ENCODE measurements at regions not wholly inside any gene's neighbourhood (a gene's known extent, or its start where the extent isn't known, plus 50 kb on each side); places are given as distances from the start of the nearest gene placed in this dataset.
A peak's percentile ranks its signal among the peaks of the same experiment; 100 is the strongest.
"Not testable (repeated sequence)": the region's sequence is repeated elsewhere in the genome, so short reads cannot be mapped to it uniquely, and the experiment has no call there.

DNA sequence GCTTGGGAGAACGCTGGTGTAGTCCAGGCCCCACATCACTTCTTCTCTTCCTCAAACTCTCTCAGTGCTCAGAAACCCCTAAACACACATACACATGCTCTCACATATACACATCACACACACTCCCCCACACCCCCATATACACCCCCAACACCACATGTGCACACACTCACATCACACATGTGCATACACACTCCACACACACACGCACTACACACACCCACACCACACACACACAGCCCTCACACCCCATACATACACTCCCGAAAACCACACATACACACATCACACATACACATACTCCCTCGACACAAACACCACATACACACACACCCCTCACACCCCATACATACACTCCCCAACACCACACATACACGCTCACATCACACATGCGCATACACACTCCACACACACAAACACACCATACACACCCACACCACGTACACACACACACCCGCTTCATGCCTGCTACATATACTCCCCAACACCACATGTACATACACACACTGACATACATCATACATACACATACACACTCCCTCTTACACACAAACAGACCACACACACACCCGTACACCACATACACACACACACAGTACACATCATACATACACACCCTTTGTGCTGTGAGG is 110.3 kb upstream of the TMEM170B start:
- Mint-ChIP-seq H3K4me1 (ENCODE audit: low read depth) (peaks cover 43% of the 10 kb centered on the region), H3K36me3 (ENCODE audit: low read depth) (no peaks in the 10 kb centered on the region), H3K27me3 (no peaks in the 10 kb centered on the region), H3K9me3 (no peaks in the 10 kb centered on the region), H3K27ac (no peak overlapping the region), H3K4me3 (no peak overlapping the region)
- DNase-seq = no peak

DNA sequence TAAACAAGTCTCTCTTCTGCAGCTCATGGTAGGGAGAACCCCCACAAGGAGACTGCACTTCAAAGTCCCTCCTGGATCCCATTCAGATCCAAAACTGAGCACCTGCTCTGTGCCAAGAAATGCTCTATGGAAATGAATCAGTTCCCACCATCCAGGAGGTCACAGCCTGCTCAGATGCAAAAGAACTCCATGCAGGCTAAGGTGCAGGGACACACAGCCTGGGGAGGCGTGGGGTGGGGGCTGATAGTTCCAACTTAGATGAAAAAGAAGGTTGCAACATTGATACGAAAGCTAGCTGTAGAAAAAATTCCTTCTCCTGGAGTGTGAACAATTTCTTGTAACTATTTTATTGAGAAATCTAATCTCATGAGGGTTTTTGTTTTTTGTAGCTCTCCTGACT is 111.0 kb upstream of the TMEM170B start:
- H3K4me3 Mint-ChIP-seq = no peak overlapping the region
- H3K36me3 Mint-ChIP-seq (ENCODE audit: low read depth) = no peaks in the 10 kb centered on the region
- DNase-seq = no peak
- no peak overlapping the region for H3K27ac Mint-ChIP-seq
- no peaks in the 10 kb centered on the region for H3K9me3 Mint-ChIP-seq
- peaks cover 46% of the 10 kb centered on the region for H3K4me1 Mint-ChIP-seq (ENCODE audit: low read depth)
- H3K27me3 Mint-ChIP-seq = no peaks in the 10 kb centered on the region

DNA sequence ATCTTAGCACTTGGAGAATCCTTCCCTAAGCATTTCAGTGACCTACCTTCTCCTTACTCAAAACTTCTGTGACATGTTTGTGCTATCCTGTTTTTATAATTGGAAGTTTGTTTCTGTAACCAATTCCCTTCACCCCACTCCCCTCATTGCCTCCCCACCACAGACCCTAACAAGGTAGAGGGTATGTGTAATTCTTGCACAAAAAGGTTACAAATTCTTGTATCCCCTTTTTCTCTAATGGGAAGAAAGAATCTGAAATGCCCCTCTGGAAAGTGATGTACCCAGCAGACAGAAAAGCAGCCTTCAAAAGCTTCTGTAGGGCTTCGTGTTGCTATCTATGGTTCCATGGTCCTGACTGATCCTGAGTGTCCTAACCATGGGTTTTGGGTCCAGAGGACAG is 111.7 kb upstream of the TMEM170B start:
- H3K27me3 Mint-ChIP-seq = no peaks in the 10 kb centered on the region
- no peak overlapping the region for H3K4me3 Mint-ChIP-seq
- no peaks in the 10 kb centered on the region for H3K36me3 Mint-ChIP-seq (ENCODE audit: low read depth)
- no peak overlapping the region for H3K27ac Mint-ChIP-seq
- DNase-seq = no peak
- H3K9me3 Mint-ChIP-seq = no peaks in the 10 kb centered on the region
- peaks cover 46% of the 10 kb centered on the region for H3K4me1 Mint-ChIP-seq (ENCODE audit: low read depth)

DNA sequence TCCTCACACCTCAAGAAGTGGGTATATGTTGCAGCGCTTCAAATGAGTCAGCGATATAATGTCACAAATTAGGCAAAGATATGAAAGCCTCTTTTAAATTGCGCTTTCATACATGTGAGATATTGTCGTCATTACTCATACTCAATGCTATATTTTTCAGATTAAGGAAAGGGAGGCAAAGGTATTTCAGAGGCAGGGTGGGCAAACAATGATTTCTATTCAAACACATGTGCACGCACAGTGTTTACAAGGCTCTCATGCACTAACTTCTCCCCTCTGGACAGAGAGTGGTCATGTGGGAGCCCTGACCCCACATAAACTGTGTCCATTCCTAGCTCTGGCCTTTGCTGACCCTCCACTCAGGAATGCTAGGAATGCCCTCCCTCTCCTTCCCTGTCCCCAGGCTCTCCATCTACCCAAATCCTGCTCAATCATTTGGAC is 112.1 kb upstream of the TMEM170B start:
- no peak overlapping the region for H3K27ac Mint-ChIP-seq
- H3K27me3 Mint-ChIP-seq = no peaks in the 10 kb centered on the region
- H3K9me3 Mint-ChIP-seq = no peaks in the 10 kb centered on the region
- no peak overlapping the region for H3K4me3 Mint-ChIP-seq
- peaks cover 46% of the 10 kb centered on the region for H3K4me1 Mint-ChIP-seq (ENCODE audit: low read depth)
- DNase-seq = no peak
- H3K36me3 Mint-ChIP-seq (ENCODE audit: low read depth) = no peaks in the 10 kb centered on the region

DNA sequence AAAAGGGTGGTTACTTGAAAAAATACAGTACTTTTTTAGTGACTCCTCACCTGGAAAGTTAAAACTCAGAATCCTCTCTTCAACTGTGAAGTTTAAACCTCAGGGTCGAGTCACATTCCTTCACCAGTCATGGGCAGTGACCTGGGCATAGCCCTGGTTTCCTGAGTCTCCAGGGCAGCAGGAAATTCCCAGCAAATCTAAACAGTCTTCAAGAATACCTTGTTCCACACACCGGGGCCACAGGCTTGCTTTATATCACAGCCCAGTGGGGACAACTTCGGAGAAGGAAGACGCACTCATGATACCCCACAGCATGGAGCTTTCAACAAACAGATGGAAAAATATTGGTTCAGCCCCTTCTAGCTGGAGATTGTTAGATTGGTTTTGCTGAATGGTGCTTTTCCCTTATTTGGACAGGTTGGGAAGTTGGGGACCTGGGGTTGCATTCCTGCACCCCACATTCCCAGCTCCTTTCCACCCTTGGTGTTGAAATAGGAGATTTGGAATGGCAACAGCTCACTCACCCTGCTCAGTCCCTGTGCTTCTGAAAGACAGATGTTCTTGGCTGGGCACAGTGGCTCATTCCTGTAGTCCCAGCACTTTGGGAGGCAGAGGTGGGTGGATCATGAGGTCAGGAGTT is 113.0 kb upstream of the TMEM170B start:
- DNase-seq = no peak
- H3K27me3 Mint-ChIP-seq = no peaks in the 10 kb centered on the region
- H3K36me3 Mint-ChIP-seq (ENCODE audit: low read depth) = no peaks in the 10 kb centered on the region
- no peak overlapping the region for H3K27ac Mint-ChIP-seq
- H3K9me3 Mint-ChIP-seq = no peaks in the 10 kb centered on the region
- no peak overlapping the region for H3K4me3 Mint-ChIP-seq
- peaks cover 40% of the 10 kb centered on the region for H3K4me1 Mint-ChIP-seq (ENCODE audit: low read depth)

DNA sequence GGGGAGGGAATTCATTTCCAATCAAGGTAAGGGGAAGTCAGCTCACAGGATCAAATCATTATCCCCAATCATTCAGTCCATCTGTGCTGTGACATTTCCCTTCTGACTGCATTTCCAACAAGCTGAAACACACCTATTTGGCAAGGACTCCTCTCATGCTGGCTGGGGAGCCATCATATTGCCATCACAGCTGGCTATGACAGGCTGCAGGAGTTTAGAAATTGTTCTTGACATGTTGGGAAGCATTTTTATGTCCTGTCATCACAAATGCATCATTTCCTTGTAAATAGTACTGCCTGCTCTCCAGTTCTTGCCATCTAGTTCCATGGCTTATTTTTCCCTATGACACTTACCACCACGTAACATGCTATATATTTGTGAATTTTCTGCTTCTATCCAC is 113.9 kb upstream of the TMEM170B start:
- peaks cover 32% of the 10 kb centered on the region for H3K4me1 Mint-ChIP-seq (ENCODE audit: low read depth)
- H3K9me3 Mint-ChIP-seq = no peaks in the 10 kb centered on the region
- H3K27ac Mint-ChIP-seq = no peak overlapping the region
- no peaks in the 10 kb centered on the region for H3K27me3 Mint-ChIP-seq
- no peak for DNase-seq
- no peaks in the 10 kb centered on the region for H3K36me3 Mint-ChIP-seq (ENCODE audit: low read depth)
- H3K4me3 Mint-ChIP-seq = no peak overlapping the region

DNA sequence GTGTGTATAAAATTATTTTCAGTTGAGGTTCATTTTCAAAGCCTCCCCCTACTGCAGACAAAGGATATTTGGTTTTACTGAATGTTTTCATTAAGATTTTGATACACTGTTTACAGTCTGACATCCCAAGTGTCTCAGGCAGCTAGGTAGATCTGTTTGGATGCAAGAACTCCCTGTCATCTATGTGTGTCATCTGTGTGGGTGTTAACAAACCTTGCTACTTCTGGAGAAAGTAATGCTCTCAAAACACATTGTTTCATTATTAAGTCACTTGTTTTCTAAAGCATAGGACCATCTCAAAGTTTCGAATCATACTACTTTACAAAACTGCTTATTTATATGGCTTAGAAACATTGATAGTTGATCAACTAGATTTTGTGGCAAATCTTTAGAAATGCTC is 114.5 kb upstream of the TMEM170B start:
- no peaks in the 10 kb centered on the region for H3K36me3 Mint-ChIP-seq (ENCODE audit: low read depth)
- H3K27me3 Mint-ChIP-seq = no peaks in the 10 kb centered on the region
- H3K27ac Mint-ChIP-seq = no peak overlapping the region
- H3K9me3 Mint-ChIP-seq = no peaks in the 10 kb centered on the region
- H3K4me3 Mint-ChIP-seq = no peak overlapping the region
- DNase-seq = no peak
- H3K4me1 Mint-ChIP-seq (ENCODE audit: low read depth) = peaks cover 26% of the 10 kb centered on the region

DNA sequence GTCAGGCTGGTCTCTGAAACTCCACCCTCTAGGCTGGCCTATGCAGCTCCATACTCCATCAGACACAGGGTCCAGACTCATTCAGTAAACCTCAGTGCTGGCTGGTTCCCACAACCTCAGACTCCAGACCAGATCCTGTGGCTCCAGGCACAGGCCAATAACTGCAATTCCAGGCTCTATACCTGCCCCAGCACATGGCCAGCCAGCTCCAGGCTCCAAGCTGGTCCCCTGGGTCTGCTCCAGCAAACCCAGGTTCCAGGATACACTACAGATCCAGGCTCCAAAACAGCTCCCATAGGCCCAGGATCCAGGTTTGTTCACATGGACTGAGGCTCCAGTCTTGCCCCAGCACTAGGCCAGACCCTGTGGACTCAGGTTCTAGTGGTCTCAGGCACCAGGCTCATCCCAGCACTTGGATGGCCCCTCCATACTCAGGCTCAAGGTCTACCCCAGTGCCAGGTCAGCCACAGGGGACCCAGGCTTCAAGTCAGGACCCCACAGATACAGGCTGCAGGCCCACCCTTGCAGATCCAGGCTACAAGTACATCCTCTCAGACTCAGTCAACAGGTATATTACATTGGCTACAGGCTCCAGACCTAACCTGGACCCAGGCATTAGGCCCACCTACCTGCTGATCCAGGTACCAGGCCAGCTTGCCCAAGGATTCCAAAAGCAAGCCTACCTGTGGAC is 117.6 kb upstream of the TMEM170B start:
- Mint-ChIP-seq H3K4me3 (no peak overlapping the region), H3K27ac (no peak overlapping the region), H3K4me1 (ENCODE audit: low read depth) (peaks cover 31% of the 10 kb centered on the region), H3K36me3 (ENCODE audit: low read depth) (no peaks in the 10 kb centered on the region), H3K27me3 (no peaks in the 10 kb centered on the region), H3K9me3 (peaks cover 5% of the 10 kb centered on the region)
- no peak for DNase-seq

DNA sequence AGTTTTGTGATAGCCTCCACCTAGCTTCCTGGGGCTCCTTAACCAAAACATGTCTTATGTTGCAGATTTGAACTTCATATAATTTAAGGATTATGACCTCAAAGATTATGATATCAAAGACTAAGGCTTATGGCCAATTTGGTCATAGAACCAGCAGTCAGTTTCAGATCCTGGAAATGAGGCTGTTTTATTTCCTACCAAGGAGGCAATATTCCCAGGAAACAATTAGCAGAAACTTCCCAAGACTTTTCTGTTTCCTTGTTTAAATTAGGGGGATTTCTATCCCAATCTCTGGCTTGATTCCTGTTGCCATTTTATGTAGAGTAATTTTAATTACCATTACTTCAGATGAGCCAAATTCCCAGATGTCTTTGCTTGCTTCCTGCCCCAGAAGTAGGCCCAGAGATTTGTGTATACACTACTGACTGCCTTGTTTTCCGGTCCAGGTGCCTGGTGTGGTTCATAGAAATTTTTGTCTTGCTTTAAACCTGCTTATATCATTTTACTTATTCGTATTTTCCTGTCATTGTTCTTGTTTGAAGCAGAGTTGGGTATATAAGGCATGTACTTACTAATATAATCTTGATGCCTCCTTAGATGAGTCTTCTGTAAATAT is 119.2 kb upstream of the TMEM170B start:
- no peak for DNase-seq
- Mint-ChIP-seq H3K27me3 (no peaks in the 10 kb centered on the region), H3K4me1 (ENCODE audit: low read depth) (peaks cover 33% of the 10 kb centered on the region), H3K4me3 (no peak overlapping the region), H3K36me3 (ENCODE audit: low read depth) (no peaks in the 10 kb centered on the region), H3K9me3 (peaks cover 5% of the 10 kb centered on the region), H3K27ac (no peak overlapping the region)

DNA sequence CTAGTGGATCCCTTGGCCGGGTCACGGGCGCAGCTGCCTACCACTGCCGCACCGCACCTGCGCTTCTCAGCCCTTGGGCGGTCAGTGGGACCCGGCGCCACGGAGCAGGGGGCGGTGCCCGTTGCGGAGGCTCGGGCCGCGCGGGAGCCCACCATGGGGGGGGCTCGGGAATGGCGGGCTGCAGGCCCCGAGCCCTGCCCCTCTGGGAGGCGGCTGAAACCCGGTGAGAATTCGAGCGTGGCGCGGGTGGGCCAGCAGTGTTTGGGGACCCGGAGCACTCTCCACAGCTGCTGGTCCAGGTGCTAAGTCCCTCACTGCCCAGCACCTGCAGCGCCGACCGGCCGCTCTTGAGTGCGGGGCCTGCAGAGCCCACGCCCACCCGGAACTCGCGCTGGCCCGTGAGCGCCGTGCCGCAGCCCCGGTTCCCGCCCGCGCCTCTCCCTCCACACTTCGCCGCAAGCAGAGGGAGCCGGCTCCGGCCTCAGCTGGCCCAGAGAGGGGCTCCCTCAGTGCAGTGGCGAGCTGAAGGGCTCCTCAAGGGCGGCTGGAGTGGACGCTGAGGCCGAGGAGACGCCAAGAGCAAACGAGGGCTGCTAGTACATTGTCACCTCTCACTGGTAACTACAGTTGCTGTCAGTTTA is 120.5 kb upstream of the TMEM170B start:
- H3K9me3 Mint-ChIP-seq = peaks cover 5% of the 10 kb centered on the region
- no peak overlapping the region for H3K4me3 Mint-ChIP-seq
- DNase-seq = no peak
- H3K27ac Mint-ChIP-seq = no peak overlapping the region
- H3K36me3 Mint-ChIP-seq (ENCODE audit: low read depth) = no peaks in the 10 kb centered on the region
- H3K27me3 Mint-ChIP-seq = no peaks in the 10 kb centered on the region
- H3K4me1 Mint-ChIP-seq (ENCODE audit: low read depth) = peaks cover 38% of the 10 kb centered on the region

DNA sequence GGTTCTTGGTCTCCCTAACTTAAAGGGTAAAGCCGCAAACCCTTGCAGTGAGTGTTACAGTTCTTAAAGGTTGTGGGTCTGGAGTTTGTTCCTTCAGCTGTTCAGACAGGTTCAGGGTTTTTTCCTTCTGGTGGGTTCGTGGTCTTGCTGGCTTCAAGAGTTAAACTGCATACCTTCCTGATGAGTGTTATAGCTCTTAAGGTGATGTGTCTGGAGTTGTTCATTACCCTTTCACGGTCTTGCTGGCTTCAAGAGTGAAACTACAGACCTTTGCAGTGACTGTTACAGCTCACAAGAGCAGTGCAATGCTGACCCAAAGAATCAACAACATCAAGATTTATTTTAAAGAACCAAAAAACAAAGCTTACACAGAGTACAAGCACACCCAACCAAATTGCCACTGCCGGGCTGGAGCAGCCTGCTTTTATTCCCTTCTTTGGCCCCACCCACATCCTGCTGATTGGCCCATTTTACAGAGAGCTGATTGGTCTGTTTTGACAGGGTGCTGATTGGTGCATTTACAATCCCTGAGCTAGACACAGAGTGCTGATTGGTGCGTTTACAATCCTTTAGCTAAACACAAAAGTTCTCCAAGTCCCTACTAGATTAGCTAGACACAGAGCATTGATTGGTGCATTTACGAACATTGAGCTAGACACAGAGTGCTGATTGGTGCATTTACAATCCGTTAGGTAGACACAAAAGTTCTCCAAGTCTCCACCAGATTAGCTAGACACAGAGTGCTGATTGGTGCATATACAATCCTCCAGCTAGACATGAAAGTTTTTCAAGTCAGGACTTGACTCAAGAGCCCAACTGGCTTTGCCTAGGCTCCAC is 121.2 kb upstream of the TMEM170B start:
- H3K4me3 Mint-ChIP-seq; H3K9me3 Mint-ChIP-seq; DNase-seq; H3K27ac Mint-ChIP-seq; H3K27me3 Mint-ChIP-seq; H3K36me3 Mint-ChIP-seq (ENCODE audit: low read depth): not testable (repeated sequence)
- peaks cover 40% of the 10 kb centered on the region for H3K4me1 Mint-ChIP-seq (ENCODE audit: low read depth)

DNA sequence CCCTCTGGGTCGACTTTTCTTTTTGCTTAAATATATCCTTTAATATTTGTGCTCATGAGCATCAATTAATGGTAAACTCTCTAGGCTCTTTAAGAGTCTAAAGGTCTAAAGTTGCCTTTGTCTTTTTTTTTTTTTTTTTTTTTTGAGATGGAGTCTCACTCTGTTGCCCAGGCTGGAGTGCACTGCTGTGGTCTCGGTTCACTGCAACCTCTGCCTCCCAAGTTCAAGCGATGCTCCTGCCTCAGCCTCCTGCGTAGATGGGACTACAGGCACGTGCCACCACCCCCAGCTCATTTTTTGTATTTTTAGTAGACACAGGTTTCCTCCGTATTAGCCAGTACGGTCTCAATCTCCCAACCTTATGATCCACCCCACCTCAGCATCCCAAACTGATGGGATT is 122.0 kb upstream of the TMEM170B start:
- Mint-ChIP-seq H3K9me3 (peaks cover 5% of the 10 kb centered on the region), H3K27ac (no peak overlapping the region), H3K4me1 (ENCODE audit: low read depth) (peaks cover 46% of the 10 kb centered on the region), H3K36me3 (ENCODE audit: low read depth) (no peaks in the 10 kb centered on the region), H3K4me3 (no peak overlapping the region), H3K27me3 (no peaks in the 10 kb centered on the region)
- no peak for DNase-seq

DNA sequence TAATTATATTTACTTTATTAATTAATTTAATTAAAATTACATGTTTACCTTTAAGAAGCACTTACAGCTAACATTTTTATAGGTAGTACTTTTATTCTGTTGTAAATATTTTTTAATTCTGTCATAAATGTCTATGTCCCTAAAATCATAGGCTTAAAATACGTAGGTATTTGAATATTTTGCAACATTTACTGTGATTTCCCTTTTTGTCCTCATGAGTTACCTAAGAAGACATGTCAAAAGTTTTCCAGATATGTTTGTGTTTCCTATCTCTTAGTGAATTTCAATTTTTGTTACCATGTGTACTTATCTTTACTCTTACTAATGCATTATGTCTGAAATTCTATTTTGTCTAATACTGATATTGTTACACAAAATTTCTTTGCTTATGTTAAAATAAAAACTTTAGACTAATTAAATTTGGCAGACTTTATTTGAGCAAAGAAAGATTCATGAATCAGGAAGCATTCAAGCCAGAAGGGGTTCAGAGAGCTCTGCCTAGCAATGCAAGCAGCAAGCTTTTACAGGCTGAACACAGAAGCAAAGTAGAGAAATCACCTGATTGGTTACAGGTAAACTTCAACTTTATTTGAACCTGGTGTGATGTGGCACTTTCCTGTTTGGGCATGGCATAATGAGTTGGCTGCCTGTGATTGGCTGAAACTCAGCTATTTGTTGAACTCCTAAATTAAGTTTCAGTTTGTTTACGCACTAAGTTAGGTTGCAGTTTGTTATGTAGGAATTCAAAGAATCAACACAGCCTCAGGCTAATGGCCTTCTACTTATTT is 123.2 kb upstream of the TMEM170B start:
- H3K27me3 Mint-ChIP-seq = no peaks in the 10 kb centered on the region
- DNase-seq = no peak
- no peak overlapping the region for H3K4me3 Mint-ChIP-seq
- peaks cover 47% of the 10 kb centered on the region for H3K4me1 Mint-ChIP-seq (ENCODE audit: low read depth)
- no peaks in the 10 kb centered on the region for H3K36me3 Mint-ChIP-seq (ENCODE audit: low read depth)
- H3K9me3 Mint-ChIP-seq = peaks cover 5% of the 10 kb centered on the region
- peak overlapping the region; percentile 24 for H3K27ac Mint-ChIP-seq

All from activated T-cell treated with anti-CD3 and anti-CD28 coated beads, Interleukin-2, amount 50 U/mL, for 24 hours (primary cell).